ENCODE measurements at regions not wholly inside any gene's neighbourhood (a gene's known extent, or its start where the extent isn't known, plus 50 kb on each side); places are given as distances from the start of the nearest gene placed in this dataset.

- TF ChIP-seq, protein P1, sequence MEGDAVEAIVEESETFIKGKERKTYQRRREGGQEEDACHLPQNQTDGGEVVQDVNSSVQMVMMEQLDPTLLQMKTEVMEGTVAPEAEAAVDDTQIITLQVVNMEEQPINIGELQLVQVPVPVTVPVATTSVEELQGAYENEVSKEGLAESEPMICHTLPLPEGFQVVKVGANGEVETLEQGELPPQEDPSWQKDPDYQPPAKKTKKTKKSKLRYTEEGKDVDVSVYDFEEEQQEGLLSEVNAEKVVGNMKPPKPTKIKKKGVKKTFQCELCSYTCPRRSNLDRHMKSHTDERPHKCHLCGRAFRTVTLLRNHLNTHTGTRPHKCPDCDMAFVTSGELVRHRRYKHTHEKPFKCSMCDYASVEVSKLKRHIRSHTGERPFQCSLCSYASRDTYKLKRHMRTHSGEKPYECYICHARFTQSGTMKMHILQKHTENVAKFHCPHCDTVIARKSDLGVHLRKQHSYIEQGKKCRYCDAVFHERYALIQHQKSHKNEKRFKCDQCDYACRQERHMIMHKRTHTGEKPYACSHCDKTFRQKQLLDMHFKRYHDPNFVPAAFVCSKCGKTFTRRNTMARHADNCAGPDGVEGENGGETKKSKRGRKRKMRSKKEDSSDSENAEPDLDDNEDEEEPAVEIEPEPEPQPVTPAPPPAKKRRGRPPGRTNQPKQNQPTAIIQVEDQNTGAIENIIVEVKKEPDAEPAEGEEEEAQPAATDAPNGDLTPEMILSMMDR (IDR thresholded peaks at IDR 0.05) = no peak
- no peak for TF ChIP-seq POLR2A (IDR thresholded peaks at IDR 0.05)
- no peak for TF ChIP-seq EP300 (IDR thresholded peaks at IDR 0.05)
These were observed 478.4 kb downstream of the STK39 start for GRCh38 chr2:167769020-167769419.
